A549 (cell line): ENCODE measurements at regions not wholly inside any gene's neighbourhood (a gene's known extent, or its start where the extent isn't known, plus 50 kb on each side); places are given as distances from the start of the nearest gene placed in this dataset.

ENCODE experiments used
- ATAC-seq, 2 experiments: fragments of 200-7000 bp in 1 of 2; fragments of >200 bp in 1 of 2; cut with Nextera tagmentation in 1 of 2; cut with Tn5 transposase in 1 of 2; 3 replicates each; pipeline versions ENCODE4 v1.8.0 to v1.9.1; 2018 to 2020; ENCODE audit warnings: mild to moderate bottlenecking in 1 of 2, moderate library complexity in 1 of 2
- CTCF ChIA-PET: fragments of 300-600 bp; sonication (Branson Sonifier 250); formaldehyde crosslinking; extraction: SDS; loops from one replicate; lab custom pipeline; 2021; ENCODE audit warnings: antibody characterized with exemption, inconsistent platforms; lab: Yijun Ruan, JAX
- POLR2A ChIA-PET: fragments of 350-600 bp; formaldehyde crosslinking; extraction: SDS; loops from one replicate; lab custom pipeline; 2021; ENCODE audit warnings: antibody characterized with exemption, inconsistent platforms; lab: Yijun Ruan, JAX
- DNase-seq, 2 experiments: peaks; one replicate each; pipeline versions ENCODE4 v3.0.0 to v3.0.0-alpha.2; 2011 to 2016; ENCODE audit warnings: low read depth in 1 of 2, low spot score in 1 of 2
- FAIRE-seq: peaks from 2 replicates; lab custom pipeline; 2011; peaks lifted over from hg19 to GRCh38; lab: Jason Lieb, UNC
- H3K27ac ChIP-seq, 2 experiments: fragments of >200 bp; sonication (Bioruptor Twin); formaldehyde crosslinking; 3 replicates each; pipeline ENCODE4 v1.5.1; 2016 to 2017
- H3K4me1 ChIP-seq: fragments of >200 bp; sonication (Bioruptor Twin); formaldehyde crosslinking; 3 replicates; pipeline ENCODE4 v1.6.1; 2016
- H3K4me2 ChIP-seq: fragments of >200 bp; sonication (Bioruptor Twin); formaldehyde crosslinking; 3 replicates; pipeline ENCODE4 v1.6.1; 2016
- H3K4me3 ChIP-seq: fragments of >200 bp; sonication (Bioruptor Twin); formaldehyde crosslinking; 3 replicates; pipeline ENCODE4 v1.5.1; 2016
- H3K9me3 ChIP-seq: fragments of >200 bp; sonication (Bioruptor Twin); formaldehyde crosslinking; 3 replicates; pipeline ENCODE4 v1.6.1; 2016
- CBX2 ChIP-seq: fragments of 200-600 bp; sonication (generic); IDR thresholded peaks from 2 replicates; pipeline ENCODE4 v1.6.1; 2016; ENCODE audit warnings: low read depth, mild to moderate bottlenecking, borderline replicate concordance
- CHD2 ChIP-seq: fragments of 150-350 bp; IDR thresholded peaks from 2 replicates; pipeline ENCODE4 v1.6.1; 2014; ENCODE audit warnings: low read length; ENCODE audit not compliant: partially characterized antibody
- EHF ChIP-seq: fragments of 250-450 bp; sonication (Bioruptor Pico); IDR thresholded peaks from 2 replicates; pipeline ENCODE4 v1.5.0; 2020; ENCODE audit warnings: mild to moderate bottlenecking
- EHMT2 ChIP-seq: fragments of 200-600 bp; sonication (generic); IDR thresholded peaks from 2 replicates; pipeline ENCODE4 v1.6.1; 2016; ENCODE audit warnings: antibody characterized with exemption, low read depth, mild to moderate bottlenecking, moderate library complexity
- ESRRA ChIP-seq: fragments of 150-350 bp; IDR thresholded peaks from 2 replicates; pipeline ENCODE4 v1.6.1; 2014; ENCODE audit warnings: mild to moderate bottlenecking, low read length, borderline replicate concordance
- FOXS1 ChIP-seq: fragments of 250-450 bp; sonication (Bioruptor Pico); IDR thresholded peaks from 2 replicates; pipeline ENCODE4 v1.5.0; 2020; ENCODE audit warnings: mild to moderate bottlenecking, moderate library complexity
- HDAC2 ChIP-seq: fragments of 200-600 bp; sonication (generic); IDR thresholded peaks from 2 replicates; pipeline ENCODE4 v1.6.1; 2016
- HOXA7 ChIP-seq: fragments of 250-450 bp; sonication (Bioruptor Pico); IDR thresholded peaks from 2 replicates; pipeline ENCODE4 v1.5.0; 2020; ENCODE audit warnings: mild to moderate bottlenecking, moderate library complexity
- HOXB5 ChIP-seq: fragments of 250-450 bp; sonication (Bioruptor Pico); IDR thresholded peaks from 2 replicates; pipeline ENCODE4 v1.5.0; 2020; ENCODE audit warnings: mild to moderate bottlenecking, moderate library complexity
- JUNB ChIP-seq: fragments of >200 bp; sonication (Bioruptor Twin); formaldehyde crosslinking; IDR thresholded peaks from 2 replicates; pipeline ENCODE4 v1.6.1; 2016
- KDM1A ChIP-seq: fragments of 200-600 bp; sonication (generic); IDR thresholded peaks from 2 replicates; pipeline ENCODE4 v1.6.1; 2016; ENCODE audit warnings: low read depth, mild to moderate bottlenecking
- KDM5A ChIP-seq: fragments of 200-600 bp; sonication (generic); IDR thresholded peaks from 2 replicates; pipeline ENCODE4 v1.6.1; 2016; ENCODE audit warnings: antibody characterized with exemption, mild to moderate bottlenecking
- MAFK ChIP-seq: fragments of 450-650 bp; IDR thresholded peaks from 2 replicates; pipeline ENCODE4 v1.6.1; 2014; ENCODE audit not compliant: partially characterized antibody
- MAZ ChIP-seq: fragments of 150-350 bp; IDR thresholded peaks from 2 replicates; pipeline ENCODE4 v1.6.1; 2014; ENCODE audit warnings: antibody characterized with exemption, low read depth, low read length, borderline replicate concordance
- MYC ChIP-seq: IDR thresholded peaks from 2 replicates; pipeline ENCODE4 v1.6.1; 2012; ENCODE audit warnings: mild to moderate bottlenecking, inconsistent platforms, low read length, improper control_type of control experiment, borderline replicate concordance
- NPAS2 ChIP-seq: fragments of 250-450 bp; sonication (Bioruptor Pico); IDR thresholded peaks from 2 replicates; pipeline ENCODE4 v1.8.0; 2022; ENCODE audit warnings: mild to moderate bottlenecking, moderate library complexity, borderline replicate concordance
- NR3C1 ChIP-seq: fragments of >200 bp; sonication (Bioruptor Twin); formaldehyde crosslinking; IDR thresholded peaks from 3 replicates; pipeline ENCODE4 v1.6.1; 2017
- POLR2A ChIP-seq: IDR thresholded peaks from 2 replicates; pipeline ENCODE4 v1.6.1; 2012; ENCODE audit warnings: mild to moderate bottlenecking, low read length
- POLR2AphosphoS2 ChIP-seq: conservative IDR thresholded peaks from 2 replicates; pipeline ENCODE4 v1.6.1; 2012; ENCODE audit warnings: low read length, improper control_type of control experiment, inconsistent platforms
- RARB ChIP-seq: fragments of 250-450 bp; sonication (Bioruptor Pico); IDR thresholded peaks from 2 replicates; pipeline ENCODE4 v1.8.0; 2021; ENCODE audit warnings: mild to moderate bottlenecking, moderate library complexity
- RNF2 ChIP-seq: fragments of 200-600 bp; sonication (generic); IDR thresholded peaks from 2 replicates; pipeline ENCODE4 v1.6.1; 2016; ENCODE audit warnings: low read depth, mild to moderate bottlenecking, antibody characterized with exemption, moderate library complexity, borderline replicate concordance
- SMC3 ChIP-seq: fragments of >200 bp; sonication (Bioruptor Twin); formaldehyde crosslinking; IDR thresholded peaks from 3 replicates; pipeline ENCODE4 v1.6.1; 2018; ENCODE audit warnings: inconsistent platforms
- TFCP2L1 ChIP-seq: fragments of 250-450 bp; sonication (Bioruptor Pico); IDR thresholded peaks from 2 replicates; pipeline ENCODE4 v1.5.0; 2021; ENCODE audit warnings: mild to moderate bottlenecking
- ZC3H11A ChIP-seq: fragments of 450-650 bp; IDR thresholded peaks from 2 replicates; pipeline ENCODE4 v1.6.1; 2014; ENCODE audit warnings: antibody characterized with exemption, mild to moderate bottlenecking
- ZFP36 ChIP-seq: fragments of 450-650 bp; IDR thresholded peaks from 2 replicates; pipeline ENCODE4 v1.6.1; 2014; ENCODE audit warnings: borderline replicate concordance; ENCODE audit not compliant: partially characterized antibody
- ZNF302 ChIP-seq: fragments of 250-450 bp; sonication (Bioruptor Pico); IDR thresholded peaks from 2 replicates; pipeline ENCODE4 v1.9.0; 2021; ENCODE audit warnings: inconsistent platforms, mild to moderate bottlenecking, moderate library complexity
- WGBS: methylation state at CpG from one replicate; pipeline ENCODE4 v1.1.6; 2017; ENCODE audit errors: missing lambda C conversion rate; 5-methylcytosine and 5-hydroxymethylcytosine counted together
- TF ChIP-seq, protein P1 (sequence below): fragments of 150-350 bp; IDR thresholded peaks from 2 replicates; pipeline ENCODE4 v1.6.1; 2014; ENCODE audit warnings: low read depth, mild to moderate bottlenecking, low read length
- TF ChIP-seq, protein P2 (sequence below): fragments of 450-650 bp; IDR thresholded peaks from 2 replicates; pipeline ENCODE4 v1.6.1; 2014; ENCODE audit warnings: antibody characterized with exemption

DNA sequence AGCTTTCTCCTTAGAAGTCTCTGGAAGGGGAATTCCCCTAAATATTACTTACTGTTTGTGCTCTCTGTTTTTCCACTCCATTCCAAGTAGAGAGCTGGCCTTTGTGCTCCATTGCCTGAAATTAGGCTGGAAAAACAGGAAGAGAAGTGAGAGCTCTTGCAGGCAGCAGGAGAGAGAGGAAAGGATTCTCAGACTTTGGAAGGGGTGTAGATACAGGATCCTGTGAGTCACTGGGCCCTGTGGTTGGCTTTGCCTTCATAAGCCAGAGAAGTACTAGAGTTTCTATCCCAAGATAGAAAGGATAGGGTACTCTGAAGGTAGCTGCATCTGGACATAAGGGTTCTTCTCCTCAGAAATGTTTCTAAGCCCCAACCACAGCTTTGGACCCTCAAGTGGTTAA lies 188.9 kb downstream of the CMPK2 start:
- DNase-seq (no peak), ATAC-seq (no peak), FAIRE-seq (no peak)
- no peaks in the 10 kb centered on the region for H3K9me3 ChIP-seq
- H3K4me1 ChIP-seq = no peaks in the 10 kb centered on the region
- no peak overlapping the region for H3K4me2 ChIP-seq
- ChIA-PET POLR2A (no interaction called here), CTCF (interaction anchor here (1.1 kb wide), 1 partner anchor 9 kb away, joined by 3 read pairs; no protein-coding TSS in a partner anchor)
- no peak overlapping the region for H3K27ac ChIP-seq
- H3K4me3 ChIP-seq = no peak overlapping the region
- TF ChIP-seq ZFP36 (no peak), ESRRA (no peak), CHD2 (no peak), MAFK (no peak), SMC3 (no peak), JUNB (no peak), NR3C1 (no peak), KDM1A (no peak), POLR2AphosphoS2 (no peak), TFCP2L1 (CRISPR knock-in tag) (no peak), MAZ (no peak), HDAC2 (no peak), HOXA7 (CRISPR knock-in tag) (no peak), POLR2A (no peak), CBX2 (no peak), RARB (CRISPR knock-in tag) (no peak), KDM5A (no peak)
- TF ChIP-seq, protein P1, sequence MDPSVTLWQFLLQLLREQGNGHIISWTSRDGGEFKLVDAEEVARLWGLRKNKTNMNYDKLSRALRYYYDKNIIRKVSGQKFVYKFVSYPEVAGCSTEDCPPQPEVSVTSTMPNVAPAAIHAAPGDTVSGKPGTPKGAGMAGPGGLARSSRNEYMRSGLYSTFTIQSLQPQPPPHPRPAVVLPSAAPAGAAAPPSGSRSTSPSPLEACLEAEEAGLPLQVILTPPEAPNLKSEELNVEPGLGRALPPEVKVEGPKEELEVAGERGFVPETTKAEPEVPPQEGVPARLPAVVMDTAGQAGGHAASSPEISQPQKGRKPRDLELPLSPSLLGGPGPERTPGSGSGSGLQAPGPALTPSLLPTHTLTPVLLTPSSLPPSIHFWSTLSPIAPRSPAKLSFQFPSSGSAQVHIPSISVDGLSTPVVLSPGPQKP = no peak
- TF ChIP-seq, protein P2, sequence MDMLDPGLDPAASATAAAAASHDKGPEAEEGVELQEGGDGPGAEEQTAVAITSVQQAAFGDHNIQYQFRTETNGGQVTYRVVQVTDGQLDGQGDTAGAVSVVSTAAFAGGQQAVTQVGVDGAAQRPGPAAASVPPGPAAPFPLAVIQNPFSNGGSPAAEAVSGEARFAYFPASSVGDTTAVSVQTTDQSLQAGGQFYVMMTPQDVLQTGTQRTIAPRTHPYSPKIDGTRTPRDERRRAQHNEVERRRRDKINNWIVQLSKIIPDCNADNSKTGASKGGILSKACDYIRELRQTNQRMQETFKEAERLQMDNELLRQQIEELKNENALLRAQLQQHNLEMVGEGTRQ = no peak

DNA sequence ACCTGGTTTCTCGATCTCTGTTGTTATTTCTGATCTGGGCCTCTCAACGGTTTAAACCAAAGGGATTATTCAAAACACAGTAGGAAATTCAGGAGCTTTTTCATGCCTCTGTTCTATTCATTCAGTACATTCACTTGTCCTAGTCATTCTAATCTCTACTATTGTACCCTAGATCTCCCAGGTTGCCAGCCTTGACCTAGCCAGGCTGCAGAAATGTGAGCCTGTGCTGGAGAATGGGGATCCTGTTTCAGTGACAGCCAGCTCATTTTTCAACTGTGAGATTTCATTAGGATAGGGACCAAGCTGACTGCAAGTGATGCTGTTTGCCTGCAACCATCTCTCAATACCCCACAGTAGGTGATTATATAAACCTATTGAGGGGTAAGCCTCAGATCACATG lies 186.2 kb downstream of the CMPK2 start:
- Histone ChIP-seq H3K9me3 (no peaks in the 10 kb centered on the region), H3K4me2 (no peak overlapping the region), H3K4me3 (no peak overlapping the region), H3K27ac (no peak overlapping the region), H3K4me1 (no peaks in the 10 kb centered on the region)
- ChIA-PET CTCF (no interaction called here), POLR2A (no interaction called here)
- DNase-seq (no peak), FAIRE-seq (no peak), ATAC-seq (no peak)
- 0% methylated on average over 2 of the region's 2 CpGs for WGBS
- TF ChIP-seq EHMT2 = no peak
- no peak for TF ChIP-seq RNF2
- TF ChIP-seq MYC = no peak
- no peak for TF ChIP-seq FOXS1 (CRISPR knock-in tag)
- TF ChIP-seq MAZ = no peak
- no peak for TF ChIP-seq ZNF302
- no peak for TF ChIP-seq MAFK
- no peak for TF ChIP-seq EHF (CRISPR knock-in tag)
- TF ChIP-seq CHD2 = no peak
- TF ChIP-seq POLR2AphosphoS2 = no peak

DNA sequence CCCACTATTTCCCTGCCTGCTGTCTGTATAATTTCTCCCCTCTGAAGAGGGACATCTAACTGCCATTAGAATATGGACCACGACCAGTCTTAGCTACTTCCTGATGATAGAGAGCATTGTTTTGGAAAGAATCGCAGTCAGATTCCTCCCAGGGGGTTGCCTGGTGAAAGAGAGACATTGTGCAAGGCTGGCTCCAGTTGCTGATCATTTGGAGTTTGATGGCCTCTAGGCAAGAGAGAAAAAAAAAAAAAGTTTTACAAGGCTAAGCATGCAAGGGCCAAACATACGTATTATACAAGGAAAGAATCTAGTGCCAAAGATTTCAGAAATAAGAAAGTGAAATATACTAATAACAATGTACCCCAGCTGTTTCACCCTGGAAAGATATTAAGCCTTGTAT lies 182.2 kb downstream of the CMPK2 start:
- FAIRE-seq (no peak), DNase-seq (no peak), ATAC-seq (no peak)
- no peak overlapping the region for H3K4me2 ChIP-seq
- H3K9me3 ChIP-seq = no peaks in the 10 kb centered on the region
- no peak overlapping the region for H3K27ac ChIP-seq
- no peak overlapping the region for H3K4me3 ChIP-seq
- TF ChIP-seq NPAS2 (CRISPR knock-in tag) = no peak
- TF ChIP-seq CBX2 = no peak
- TF ChIP-seq NR3C1 = no peak
- no peak for TF ChIP-seq ZC3H11A
- TF ChIP-seq MAZ = no peak
- TF ChIP-seq HOXB5 (CRISPR knock-in tag) = no peak
- no peak for TF ChIP-seq HDAC2
- TF ChIP-seq EHMT2 = no peak
- TF ChIP-seq, all 56 proteins: peak for 0
- WGBS = 0% methylated on average over 3 of the region's 3 CpGs
- no peaks in the 10 kb centered on the region for H3K4me1 ChIP-seq
- CTCF ChIA-PET = interaction anchor here (1.1 to 1.5 kb wide), 2 partner anchors 19 to 27 kb away, joined by 3 read pairs; no protein-coding TSS in a partner anchor
- POLR2A ChIA-PET = no interaction called here
